Esophagus (tissue), 2 donors: ENCODE measurements at regions not wholly inside any gene's neighbourhood (a gene's known extent, or its start where the extent isn't known, plus 50 kb on each side); places are given as distances from the start of the nearest gene placed in this dataset.

Experiments used
- H3K27ac ChIP-seq, 2 donors: one replicate each; pipeline ENCODE4 v1.5.1; 2013; ENCODE audit warnings: low read depth in 2 of 2, mild to moderate bottlenecking in 2 of 2, inconsistent platforms in 1 of 2, low read length in 1 of 2, moderate library complexity in 1 of 2
- H3K27me3 ChIP-seq, 2 donors: one replicate each; pipeline ENCODE4 v1.6.1; 2013; ENCODE audit warnings: low read length in 2 of 2, control low read depth in 1 of 2, mild to moderate bottlenecking in 1 of 2; ENCODE audit not compliant: insufficient read depth in 2 of 2, control insufficient read depth in 1 of 2
- H3K36me3 ChIP-seq, 2 donors: one replicate each; pipeline ENCODE4 v1.6.1; 2013; ENCODE audit warnings: low read length in 1 of 2; ENCODE audit not compliant: control insufficient read depth in 2 of 2, insufficient read depth in 2 of 2
- H3K4me1 ChIP-seq, 2 donors: one replicate each; pipeline ENCODE4 v1.6.1; 2013; ENCODE audit warnings: low read length in 1 of 2; ENCODE audit not compliant: control insufficient read depth in 2 of 2, insufficient read depth in 2 of 2
- H3K4me3 ChIP-seq, 2 donors: one replicate each; pipeline ENCODE4 v1.5.1; 2013; ENCODE audit warnings: low read length in 2 of 2, mild to moderate bottlenecking in 2 of 2, low read depth in 1 of 2, moderate library complexity in 1 of 2
- H3K9me3 ChIP-seq, 2 donors: one replicate each; pipeline ENCODE4 v1.6.1; 2013; ENCODE audit warnings: mild to moderate bottlenecking in 2 of 2, low read depth in 1 of 2, low read length in 1 of 2, moderate library complexity in 1 of 2; ENCODE audit not compliant: control insufficient read depth in 2 of 2, insufficient read depth in 1 of 2
- WGBS, 2 donors: extraction: QIAGEN DNeasy Blood & Tissue Kit; methylation state at CpG; one replicate each; pipeline ENCODE4 v1.1.7; 2013; 5-methylcytosine and 5-hydroxymethylcytosine counted together
- donor health status: healthy with polysubstance abuse.
- donor health status: Bipolar disorder and iron deficiency.

DNA sequence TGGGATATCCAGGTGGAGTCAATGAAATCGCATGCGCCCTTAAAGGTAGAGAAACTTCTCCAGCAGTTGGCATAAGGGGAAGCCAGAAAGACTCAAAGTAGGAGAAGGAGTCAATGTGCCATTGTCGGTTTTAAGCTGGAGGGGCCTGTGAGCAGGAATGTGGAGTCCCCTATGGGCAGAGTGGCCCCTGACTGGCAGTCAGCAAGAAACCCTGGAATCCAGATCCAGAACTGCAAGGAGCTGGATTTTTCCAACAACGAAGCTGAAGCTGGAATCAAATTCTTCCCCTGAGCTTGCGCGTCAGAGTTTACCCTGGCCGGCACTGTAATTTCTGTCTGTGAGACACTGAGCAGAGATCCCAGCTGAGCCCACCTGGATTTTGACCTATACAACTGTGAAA, 315.0 kb downstream of the DHX35 start:
- H3K9me3 ChIP-seq: peaks cover 0 to 3% of the 10 kb centered on the region in 2 donors
- no peak overlapping the region for H3K27ac ChIP-seq
- WGBS, 2 donors: 75 to 87% methylated on average over 7 of the region's 7 CpGs
- H3K36me3 ChIP-seq: no peaks in the 10 kb centered on the region
- no peaks in the 10 kb centered on the region for H3K4me1 ChIP-seq
- H3K4me3 ChIP-seq: no peak overlapping the region
- no peaks in the 10 kb centered on the region for H3K27me3 ChIP-seq

DNA sequence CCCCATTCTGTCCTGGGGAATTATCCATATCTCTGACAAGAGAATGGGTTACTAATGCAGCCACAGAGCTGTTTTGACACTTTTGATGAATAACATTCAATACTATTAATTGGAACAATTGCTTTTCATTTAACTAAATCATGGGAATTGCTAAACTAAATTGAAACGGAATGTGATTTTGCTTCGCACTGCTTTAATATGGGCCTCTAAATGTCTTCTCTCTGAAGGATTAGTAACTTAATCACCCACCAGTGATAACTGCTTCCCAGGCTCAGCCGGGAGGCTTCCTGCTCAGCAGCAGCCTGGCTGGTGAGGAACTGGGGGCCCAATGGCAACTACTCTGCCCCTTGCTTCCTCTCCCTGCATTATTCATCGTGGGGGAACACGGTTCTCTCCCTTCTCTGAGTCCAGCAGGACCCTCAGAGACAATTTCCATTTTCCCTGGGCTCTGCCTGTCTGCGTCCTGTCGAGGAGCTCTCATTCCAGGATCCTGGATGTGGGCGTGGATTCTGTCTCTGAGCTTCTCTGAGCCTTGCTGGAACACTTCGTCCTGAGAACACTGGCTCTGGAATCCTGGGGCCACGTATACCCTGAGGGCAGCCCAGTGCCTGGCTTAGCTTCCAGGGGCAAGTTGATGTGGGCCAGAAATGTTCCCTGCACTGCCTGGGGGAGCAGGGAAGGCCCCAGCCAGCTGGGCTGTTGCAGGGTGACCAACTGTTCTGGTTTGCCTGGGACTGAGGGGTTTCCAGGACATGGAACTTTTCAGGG, 308.9 kb downstream of the DHX35 start:
- Histone ChIP-seq H3K27me3 (no peaks in the 10 kb centered on the region), H3K4me3 (no peak overlapping the region), H3K27ac (no peak overlapping the region), H3K4me1 (peaks cover 0 to 4% of the 10 kb centered on the region in 2 donors), H3K36me3 (no peaks in the 10 kb centered on the region), H3K9me3 (no peaks in the 10 kb centered on the region)
- WGBS, 2 donors: 52 to 54% methylated on average over 10 of the region's 10 CpGs

DNA sequence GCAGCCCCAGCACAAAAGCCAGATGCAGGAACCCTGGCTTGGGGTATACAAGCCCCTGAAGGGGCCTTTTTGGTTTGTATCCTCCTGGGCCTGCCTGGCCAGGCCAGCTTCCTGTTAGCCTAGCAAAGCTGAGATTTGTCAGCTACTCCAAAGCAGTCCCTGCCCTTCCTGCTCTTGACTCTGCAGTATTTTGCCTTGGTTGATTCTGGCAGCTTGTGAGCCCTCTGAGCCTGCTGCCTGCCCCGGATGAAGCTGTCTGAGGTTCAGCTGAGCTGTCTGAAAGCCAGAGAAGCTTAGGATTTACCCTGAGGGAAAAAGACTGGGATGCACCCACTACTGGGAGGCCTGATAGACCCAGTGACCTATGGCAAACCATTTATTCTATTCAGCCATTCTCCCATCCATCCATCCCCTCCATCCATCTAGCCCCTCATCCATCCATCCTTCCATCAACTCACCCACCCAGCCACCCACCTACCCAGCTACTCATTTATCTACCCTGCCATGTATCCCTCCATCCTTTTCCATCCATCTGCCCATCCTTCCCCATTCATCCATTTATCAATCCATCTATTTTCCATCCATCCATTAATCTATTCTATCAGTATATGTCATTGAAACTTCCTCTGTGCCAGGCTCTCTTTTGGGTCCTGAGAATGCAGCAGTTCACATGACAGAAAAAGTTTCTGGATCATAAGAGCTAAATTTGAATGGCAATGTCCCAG, 307.5 kb downstream of the DHX35 start:
- WGBS, 2 donors: 15 to 21% methylated on average over 1 of the region's 1 CpG
- Histone ChIP-seq H3K9me3 (no peaks in the 10 kb centered on the region), H3K4me3 (no peak overlapping the region), H3K4me1 (peaks cover 0 to 4% of the 10 kb centered on the region in 2 donors), H3K36me3 (no peaks in the 10 kb centered on the region), H3K27ac (no peak overlapping the region), H3K27me3 (no peaks in the 10 kb centered on the region)

DNA sequence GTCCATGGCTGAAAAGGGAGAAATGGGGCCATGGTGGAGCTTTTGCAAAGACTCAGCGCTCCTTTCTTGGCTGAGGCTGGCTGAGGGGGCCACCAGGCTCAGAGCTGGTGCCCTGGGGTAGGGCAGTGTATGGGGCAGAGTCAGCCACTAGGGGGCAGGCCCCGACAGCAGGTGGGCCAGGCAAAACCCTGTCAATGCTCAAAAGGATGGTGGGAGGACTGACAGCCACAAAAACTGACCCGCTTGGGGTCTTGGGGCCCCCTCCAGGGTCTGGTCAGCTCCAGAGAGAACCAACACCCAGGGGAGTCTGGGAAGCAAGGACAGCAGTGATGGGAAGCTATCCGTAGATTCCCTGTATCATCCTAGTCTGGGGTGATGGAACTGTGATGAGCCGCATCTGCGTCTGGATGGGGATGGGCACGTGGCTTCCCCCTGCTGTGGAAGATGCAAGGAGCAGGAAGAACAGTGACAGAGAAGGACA, 306.9 kb downstream of the DHX35 start:
- H3K27me3 ChIP-seq: no peaks in the 10 kb centered on the region
- no peaks in the 10 kb centered on the region for H3K9me3 ChIP-seq
- H3K27ac ChIP-seq: no peak overlapping the region
- no peaks in the 10 kb centered on the region for H3K36me3 ChIP-seq
- 37 to 47% methylated on average over 7 of the region's 7 CpGs for WGBS, 2 donors
- no peak overlapping the region for H3K4me3 ChIP-seq
- H3K4me1 ChIP-seq: peaks cover 0 to 4% of the 10 kb centered on the region in 2 donors

DNA sequence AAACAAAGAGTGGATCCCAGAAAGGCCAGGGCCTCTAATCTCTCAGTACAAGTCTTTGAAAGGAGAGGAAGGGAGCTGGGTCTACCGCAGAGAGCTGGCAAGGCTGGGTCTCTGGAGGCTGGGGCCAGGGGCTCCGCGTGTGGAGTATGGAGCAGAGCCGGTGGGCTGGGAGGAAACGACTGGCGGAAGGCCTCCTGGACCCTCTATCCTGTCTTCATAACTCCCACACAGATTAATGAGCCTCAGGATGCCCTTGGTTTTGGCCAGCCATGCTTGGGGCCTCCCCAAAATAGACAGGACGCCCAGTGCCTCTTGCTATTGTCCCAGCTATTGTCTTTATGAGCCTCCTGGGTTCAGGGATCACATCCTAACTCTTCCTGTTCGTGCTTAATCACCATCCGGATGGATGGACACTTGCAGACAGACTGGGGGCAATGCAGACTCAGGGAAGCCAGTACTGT, 306.4 kb downstream of the DHX35 start:
- Histone ChIP-seq H3K9me3 (no peaks in the 10 kb centered on the region), H3K27ac (no peak overlapping the region), H3K36me3 (no peaks in the 10 kb centered on the region), H3K27me3 (no peaks in the 10 kb centered on the region), H3K4me1 (peaks cover 0 to 4% of the 10 kb centered on the region in 2 donors), H3K4me3 (no peak overlapping the region)
- WGBS, 2 donors: 69% methylated on average over 9 of the region's 9 CpGs

DNA sequence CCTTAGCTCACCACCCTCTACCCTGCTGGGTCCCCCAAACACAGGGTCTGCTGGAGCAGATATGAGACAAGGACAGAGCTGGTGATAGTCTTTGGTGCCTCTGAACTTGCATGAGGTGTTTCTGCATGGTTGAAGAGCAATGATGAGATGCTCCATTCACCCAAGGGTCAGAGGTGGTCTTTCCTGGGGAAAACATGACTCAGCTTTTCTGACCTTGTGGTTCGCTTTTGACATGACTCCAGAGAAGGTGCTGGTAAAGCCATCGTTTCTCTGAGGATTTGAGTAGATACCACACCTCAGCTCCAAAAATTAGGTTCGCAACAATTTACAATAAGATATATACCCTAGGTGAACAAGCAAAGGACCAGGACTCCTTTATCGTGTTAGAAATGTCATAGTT, 304.8 kb downstream of the DHX35 start:
- Histone ChIP-seq H3K9me3 (no peaks in the 10 kb centered on the region), H3K4me3 (no peak overlapping the region), H3K27me3 (no peaks in the 10 kb centered on the region), H3K27ac (no peak overlapping the region), H3K36me3 (no peaks in the 10 kb centered on the region), H3K4me1 (peaks cover 0 to 4% of the 10 kb centered on the region in 2 donors)
- WGBS, 2 donors: 92% methylated on average over 4 of the region's 4 CpGs

DNA sequence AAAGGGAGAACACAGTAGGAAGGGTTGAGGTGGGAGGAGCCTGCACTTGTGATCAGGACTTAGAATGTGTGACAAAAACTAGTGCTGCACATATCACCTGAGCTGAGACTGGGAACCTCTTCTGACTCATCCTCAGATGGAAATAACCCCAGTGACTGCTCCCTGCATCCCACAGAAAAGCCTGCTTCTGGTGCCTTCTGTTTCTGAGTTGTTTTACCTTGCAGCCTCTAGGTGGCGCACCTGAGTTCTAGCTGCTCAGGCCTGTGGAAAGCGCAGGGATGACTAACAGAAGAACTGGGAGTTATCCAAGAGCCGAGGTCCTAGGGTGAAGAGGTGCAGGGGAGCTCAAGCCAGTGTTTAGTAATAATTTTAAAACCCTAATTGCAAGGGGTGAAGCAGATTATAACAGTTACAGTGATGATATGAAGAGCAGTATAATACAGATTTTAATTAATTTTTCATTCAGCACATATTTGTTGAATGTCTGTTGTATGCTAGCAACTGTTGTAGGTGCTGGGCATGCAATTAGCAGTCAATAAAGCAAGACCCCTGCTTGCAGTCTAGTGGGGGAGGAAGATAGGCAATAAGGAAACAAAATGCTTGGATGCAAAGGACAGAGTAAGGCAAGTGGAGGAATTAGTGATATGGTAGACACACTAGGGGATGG, 302.5 kb downstream of the DHX35 start:
- H3K27ac ChIP-seq: no peak overlapping the region
- H3K27me3 ChIP-seq: no peaks in the 10 kb centered on the region
- H3K4me3 ChIP-seq: no peak overlapping the region
- WGBS, 2 donors: 5 to 7% methylated on average over 3 of the region's 3 CpGs
- H3K9me3 ChIP-seq: no peaks in the 10 kb centered on the region
- H3K36me3 ChIP-seq: no peaks in the 10 kb centered on the region
- peaks cover 0 to 1% of the 10 kb centered on the region in 2 donors for H3K4me1 ChIP-seq

DNA sequence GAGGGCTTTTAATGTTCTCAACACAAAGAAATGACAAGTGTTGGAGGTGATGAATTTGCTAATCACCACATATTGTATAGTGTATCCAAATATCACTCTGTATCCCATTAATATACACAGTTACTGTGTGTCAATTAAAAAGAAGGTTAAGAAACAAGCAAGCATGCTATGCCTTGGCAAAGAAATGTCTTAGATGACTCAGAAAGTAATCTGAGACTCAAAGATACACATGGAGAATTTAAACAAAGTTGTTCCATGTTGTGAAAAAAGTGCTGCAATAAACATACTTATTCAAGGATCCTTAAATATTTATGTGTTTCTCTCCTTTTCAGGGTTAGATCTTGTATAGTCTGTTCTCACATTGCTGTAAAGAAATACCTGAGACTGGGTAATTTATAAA, 300.9 kb downstream of the DHX35 start:
- H3K4me3 ChIP-seq: no peak overlapping the region
- no peaks in the 10 kb centered on the region for H3K36me3 ChIP-seq
- peaks cover 0 to 2% of the 10 kb centered on the region in 2 donors for H3K4me1 ChIP-seq
- no peak overlapping the region for H3K27ac ChIP-seq
- no peaks in the 10 kb centered on the region for H3K9me3 ChIP-seq
- H3K27me3 ChIP-seq: no peaks in the 10 kb centered on the region

DNA sequence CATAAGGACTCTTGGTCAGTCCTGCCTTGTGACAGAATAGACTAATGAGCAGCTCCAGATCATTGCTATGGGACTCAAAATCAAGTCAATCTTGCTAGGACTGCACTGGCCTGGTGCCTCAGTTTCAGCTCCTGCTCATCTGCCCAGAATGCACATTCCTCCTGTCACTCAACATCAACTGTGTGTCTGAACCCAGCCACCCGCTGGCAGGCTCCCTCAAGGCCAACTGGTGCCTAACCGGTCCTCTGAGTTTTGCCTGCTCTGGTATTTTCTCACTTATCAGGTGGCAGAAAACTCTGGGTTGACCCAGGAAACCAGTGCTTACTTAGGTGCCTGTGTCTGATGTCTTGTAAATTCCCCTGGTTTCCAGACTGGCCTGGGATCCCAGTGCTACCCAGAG, 297.7 kb downstream of the DHX35 start:
- no peak overlapping the region for H3K27ac ChIP-seq
- 87 to 95% methylated on average over 2 of the region's 2 CpGs for WGBS, 2 donors
- no peaks in the 10 kb centered on the region for H3K27me3 ChIP-seq
- H3K4me1 ChIP-seq: peaks cover 0 to 2% of the 10 kb centered on the region in 2 donors
- no peaks in the 10 kb centered on the region for H3K36me3 ChIP-seq
- no peak overlapping the region for H3K4me3 ChIP-seq
- no peaks in the 10 kb centered on the region for H3K9me3 ChIP-seq
